ENCODE measurements at regions not wholly inside any gene's neighbourhood (a gene's known extent, or its start where the extent isn't known, plus 50 kb on each side); places are given as distances from the start of the nearest gene placed in this dataset.

GRCh38 chr9:90322296-90322695 is 320.3 kb downstream of the DIRAS2 start:
- TF ChIP-seq CTCF (IDR thresholded peaks at IDR 0.05): no peak
- no peak for TF ChIP-seq POLR2A (IDR thresholded peaks at IDR 0.05)
- no peak for TF ChIP-seq POLR2AphosphoS5 (IDR thresholded peaks at IDR 0.05)
